ENCODE measurements at regions not wholly inside any gene's neighbourhood (a gene's known extent, or its start where the extent isn't known, plus 50 kb on each side); places are given as distances from the start of the nearest gene placed in this dataset.
"Not testable (repeated sequence)": the region's sequence is repeated elsewhere in the genome, so short reads cannot be mapped to it uniquely, and the experiment has no call there.

- H3K4me3 Mint-ChIP-seq, result no peak overlapping the region
- H3K9me3 ChIP-seq (ENCODE audit: control insufficient read depth in 2 of 2, low read length in 2 of 2), result no peaks in the 10 kb centered on the region
- no peaks in the 10 kb centered on the region for H3K36me3 Mint-ChIP-seq
- no peak overlapping the region for H3K4me3 ChIP-seq (ENCODE audit: low read depth, low read length)
- H3K4me1 Mint-ChIP-seq, result no peaks in the 10 kb centered on the region
- no peaks in the 10 kb centered on the region for H3K4me1 ChIP-seq (ENCODE audit: control insufficient read depth, insufficient read depth, low read length, poor library complexity, severe bottlenecking)
- H3K9me3 Mint-ChIP-seq, result peaks cover 0 to 5% (median 2%) of the 10 kb centered on the region in 7 donors
- ATAC-seq (ENCODE audit: low read depth in 2 of 2) (no peak), DNase-seq (no peak)
- H3K27me3 Mint-ChIP-seq, result no peaks in the 10 kb centered on the region
- no peaks in the 10 kb centered on the region for H3K36me3 ChIP-seq (ENCODE audit: control insufficient read depth, insufficient read depth, low read length)
- H3K27ac ChIP-seq (ENCODE audit: insufficient read depth, low read length, poor library complexity, severe bottlenecking), result no peak overlapping the region
- no peaks in the 10 kb centered on the region for H3K27me3 ChIP-seq (ENCODE audit: control insufficient read depth, insufficient read depth, low read length)
- no peak overlapping the region for H3K27ac Mint-ChIP-seq
Observed at GRCh38 chr17:11182430-11182829, 58.6 kb upstream of the SHISA6 start.

- Mint-ChIP-seq H3K27me3 (no peaks in the 10 kb centered on the region), H3K4me3 (no peak overlapping the region), H3K27ac (no peak overlapping the region), H3K36me3 (no peaks in the 10 kb centered on the region), H3K9me3 (peaks cover 0 to 6% (median 2%) of the 10 kb centered on the region in 7 donors), H3K4me1 (no peaks in the 10 kb centered on the region)
- no peak overlapping the region for H3K4me3 ChIP-seq (ENCODE audit: low read depth, low read length)
- H3K27me3 ChIP-seq (ENCODE audit: control insufficient read depth, insufficient read depth, low read length), result no peaks in the 10 kb centered on the region
- no peak for ATAC-seq (ENCODE audit: low read depth in 2 of 2)
- no peaks in the 10 kb centered on the region for H3K4me1 ChIP-seq (ENCODE audit: control insufficient read depth, insufficient read depth, low read length, poor library complexity, severe bottlenecking)
- no peaks in the 10 kb centered on the region for H3K36me3 ChIP-seq (ENCODE audit: control insufficient read depth, insufficient read depth, low read length)
- H3K27ac ChIP-seq (ENCODE audit: insufficient read depth, low read length, poor library complexity, severe bottlenecking), result no peak overlapping the region
- no peak for DNase-seq
- no peaks in the 10 kb centered on the region for H3K9me3 ChIP-seq (ENCODE audit: control insufficient read depth in 2 of 2, low read length in 2 of 2)
Observed at GRCh38 chr17:11178581-11178980, 62.4 kb upstream of the SHISA6 start.

GRCh38 chr17:11177340-11177739 lies 63.7 kb upstream of the SHISA6 start:
- H3K9me3 ChIP-seq (ENCODE audit: control insufficient read depth in 2 of 2, low read length in 2 of 2), result no peaks in the 10 kb centered on the region
- H3K4me3 ChIP-seq (ENCODE audit: low read depth, low read length), result no peak overlapping the region
- DNase-seq (no peak), ATAC-seq (ENCODE audit: low read depth in 2 of 2) (no peak)
- no peaks in the 10 kb centered on the region for H3K27me3 ChIP-seq (ENCODE audit: control insufficient read depth, insufficient read depth, low read length)
- Mint-ChIP-seq H3K27ac (no peak overlapping the region), H3K4me1 (no peaks in the 10 kb centered on the region), H3K36me3 (no peaks in the 10 kb centered on the region), H3K9me3 (peaks cover 0 to 12% (median 3%) of the 10 kb centered on the region in 7 donors), H3K27me3 (no peaks in the 10 kb centered on the region), H3K4me3 (no peak overlapping the region)
- H3K36me3 ChIP-seq (ENCODE audit: control insufficient read depth, insufficient read depth, low read length), result no peaks in the 10 kb centered on the region
- H3K4me1 ChIP-seq (ENCODE audit: control insufficient read depth, insufficient read depth, low read length, poor library complexity, severe bottlenecking), result no peaks in the 10 kb centered on the region
- H3K27ac ChIP-seq (ENCODE audit: insufficient read depth, low read length, poor library complexity, severe bottlenecking), result no peak overlapping the region

GRCh38 chr17:11176549-11176948 lies 64.5 kb upstream of the SHISA6 start:
- H3K4me3 Mint-ChIP-seq, result no peak overlapping the region
- ATAC-seq (ENCODE audit: low read depth in 2 of 2) (no peak), DNase-seq (no peak)
- Histone ChIP-seq H3K27ac (ENCODE audit: insufficient read depth, low read length, poor library complexity, severe bottlenecking) (no peak overlapping the region), H3K4me3 (ENCODE audit: low read depth, low read length) (no peak overlapping the region), H3K36me3 (ENCODE audit: control insufficient read depth, insufficient read depth, low read length) (no peaks in the 10 kb centered on the region), H3K27me3 (ENCODE audit: control insufficient read depth, insufficient read depth, low read length) (no peaks in the 10 kb centered on the region), H3K9me3 (ENCODE audit: control insufficient read depth in 2 of 2, low read length in 2 of 2) (no peaks in the 10 kb centered on the region), H3K4me1 (ENCODE audit: control insufficient read depth, insufficient read depth, low read length, poor library complexity, severe bottlenecking) (no peaks in the 10 kb centered on the region)
- H3K9me3 Mint-ChIP-seq, result peaks cover 0 to 12% (median 4%) of the 10 kb centered on the region in 7 donors
- no peaks in the 10 kb centered on the region for H3K36me3 Mint-ChIP-seq
- H3K4me1 Mint-ChIP-seq, result no peaks in the 10 kb centered on the region
- no peak overlapping the region for H3K27ac Mint-ChIP-seq
- H3K27me3 Mint-ChIP-seq, result no peaks in the 10 kb centered on the region

- Mint-ChIP-seq H3K27me3 (peaks cover 4% of the 10 kb centered on the region), H3K4me1 (no peaks in the 10 kb centered on the region), H3K27ac (no peak overlapping the region), H3K9me3 (peaks cover 3 to 12% (median 5%) of the 10 kb centered on the region in 7 donors), H3K36me3 (no peaks in the 10 kb centered on the region), H3K4me3 (no peak overlapping the region)
- H3K36me3 ChIP-seq (ENCODE audit: control insufficient read depth, insufficient read depth, low read length), result no peaks in the 10 kb centered on the region
- H3K4me3 ChIP-seq (ENCODE audit: low read depth, low read length), result no peak overlapping the region
- no peaks in the 10 kb centered on the region for H3K9me3 ChIP-seq (ENCODE audit: control insufficient read depth in 2 of 2, low read length in 2 of 2)
- no peaks in the 10 kb centered on the region for H3K27me3 ChIP-seq (ENCODE audit: control insufficient read depth, insufficient read depth, low read length)
- ATAC-seq (ENCODE audit: low read depth in 2 of 2) (no peak), DNase-seq (no peak)
- no peak overlapping the region for H3K27ac ChIP-seq (ENCODE audit: insufficient read depth, low read length, poor library complexity, severe bottlenecking)
- no peaks in the 10 kb centered on the region for H3K4me1 ChIP-seq (ENCODE audit: control insufficient read depth, insufficient read depth, low read length, poor library complexity, severe bottlenecking)
Observed at GRCh38 chr17:11170881-11171280, 70.1 kb upstream of the SHISA6 start.

GRCh38 chr17:11151818-11152425 lies 89.1 kb upstream of the SHISA6 start:
- H3K27me3 Mint-ChIP-seq, result peaks cover 10% of the 10 kb centered on the region
- H3K4me1 Mint-ChIP-seq, result no peaks in the 10 kb centered on the region
- no peak overlapping the region for H3K4me3 Mint-ChIP-seq
- Histone ChIP-seq H3K27me3 (ENCODE audit: control insufficient read depth, insufficient read depth, low read length) (no peaks in the 10 kb centered on the region), H3K9me3 (ENCODE audit: control insufficient read depth in 2 of 2, low read length in 2 of 2) (no peaks in the 10 kb centered on the region), H3K36me3 (ENCODE audit: control insufficient read depth, insufficient read depth, low read length) (no peaks in the 10 kb centered on the region), H3K4me1 (ENCODE audit: control insufficient read depth, insufficient read depth, low read length, poor library complexity, severe bottlenecking) (no peaks in the 10 kb centered on the region), H3K27ac (ENCODE audit: insufficient read depth, low read length, poor library complexity, severe bottlenecking) (no peak overlapping the region), H3K4me3 (ENCODE audit: low read depth, low read length) (no peak overlapping the region)
- no peaks in the 10 kb centered on the region for H3K36me3 Mint-ChIP-seq
- no peak overlapping the region for H3K27ac Mint-ChIP-seq
- DNase-seq, result no peak
- ATAC-seq (ENCODE audit: low read depth in 2 of 2), result no peak
- peaks cover 0 to 6% (median 4%) of the 10 kb centered on the region in 7 donors for H3K9me3 Mint-ChIP-seq

- not testable (repeated sequence) for H3K4me3 ChIP-seq (ENCODE audit: low read depth, low read length); H3K36me3 Mint-ChIP-seq; H3K4me3 Mint-ChIP-seq; H3K27me3 ChIP-seq (ENCODE audit: control insufficient read depth, insufficient read depth, low read length); H3K27ac Mint-ChIP-seq; H3K9me3 Mint-ChIP-seq; ATAC-seq (ENCODE audit: low read depth in 2 of 2); DNase-seq; H3K36me3 ChIP-seq (ENCODE audit: control insufficient read depth, insufficient read depth, low read length); H3K4me1 ChIP-seq (ENCODE audit: control insufficient read depth, insufficient read depth, low read length, poor library complexity, severe bottlenecking); H3K27ac ChIP-seq (ENCODE audit: insufficient read depth, low read length, poor library complexity, severe bottlenecking); H3K4me1 Mint-ChIP-seq; H3K9me3 ChIP-seq (ENCODE audit: control insufficient read depth in 2 of 2, low read length in 2 of 2)
- peaks cover 10% of the 10 kb centered on the region for H3K27me3 Mint-ChIP-seq
Observed at GRCh38 chr17:11150906-11151511, 90.0 kb upstream of the SHISA6 start.
